Omental fat pad (tissue), 3 donors: ENCODE measurements at regions not wholly inside any gene's neighbourhood (a gene's known extent, or its start where the extent isn't known, plus 50 kb on each side); places are given as distances from the start of the nearest gene placed in this dataset.

Experiments used
- ATAC-seq: fragments of 150-250 bp; one replicate; pipeline ENCODE4 v1.9.1; 2016; ENCODE audit warnings: mild to moderate bottlenecking, moderate library complexity; ENCODE audit not compliant: low FRiP score
- DNase-seq: peaks from one replicate; pipeline ENCODE4 v3.0.0-alpha.2; 2019; ENCODE audit warnings: low spot score
- TF ChIP-seq, protein P1 (sequence below), 3 donors: fragments of 450-650 bp; IDR thresholded peaks; one replicate each; pipeline ENCODE4 v1.5.1; 2016 to 2017; ENCODE audit warnings: antibody characterized with exemption in 3 of 3, mild to moderate bottlenecking in 3 of 3, moderate library complexity in 2 of 3

DNA sequence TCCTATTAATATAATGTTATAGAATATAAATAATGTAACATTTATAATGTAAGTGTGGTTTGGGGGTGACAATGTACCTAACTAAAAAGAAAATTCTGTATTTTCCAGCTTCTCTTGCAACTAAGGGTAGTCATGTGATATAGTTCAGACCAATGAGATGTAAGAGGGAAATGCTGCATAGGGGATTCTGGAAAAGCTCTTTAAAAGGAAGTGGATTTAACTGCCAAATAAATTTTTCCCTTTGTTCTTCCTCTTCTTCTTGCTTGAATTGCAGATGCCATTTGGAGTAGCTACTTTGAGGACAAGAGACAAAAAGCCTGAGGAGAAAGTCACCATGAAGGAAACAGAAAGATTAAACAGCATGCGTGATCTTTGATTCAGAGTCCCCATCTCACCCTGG lies 194.3 kb downstream of the PTEN start:
- ATAC-seq (no peak), DNase-seq (no peak)
- TF ChIP-seq, protein P1, sequence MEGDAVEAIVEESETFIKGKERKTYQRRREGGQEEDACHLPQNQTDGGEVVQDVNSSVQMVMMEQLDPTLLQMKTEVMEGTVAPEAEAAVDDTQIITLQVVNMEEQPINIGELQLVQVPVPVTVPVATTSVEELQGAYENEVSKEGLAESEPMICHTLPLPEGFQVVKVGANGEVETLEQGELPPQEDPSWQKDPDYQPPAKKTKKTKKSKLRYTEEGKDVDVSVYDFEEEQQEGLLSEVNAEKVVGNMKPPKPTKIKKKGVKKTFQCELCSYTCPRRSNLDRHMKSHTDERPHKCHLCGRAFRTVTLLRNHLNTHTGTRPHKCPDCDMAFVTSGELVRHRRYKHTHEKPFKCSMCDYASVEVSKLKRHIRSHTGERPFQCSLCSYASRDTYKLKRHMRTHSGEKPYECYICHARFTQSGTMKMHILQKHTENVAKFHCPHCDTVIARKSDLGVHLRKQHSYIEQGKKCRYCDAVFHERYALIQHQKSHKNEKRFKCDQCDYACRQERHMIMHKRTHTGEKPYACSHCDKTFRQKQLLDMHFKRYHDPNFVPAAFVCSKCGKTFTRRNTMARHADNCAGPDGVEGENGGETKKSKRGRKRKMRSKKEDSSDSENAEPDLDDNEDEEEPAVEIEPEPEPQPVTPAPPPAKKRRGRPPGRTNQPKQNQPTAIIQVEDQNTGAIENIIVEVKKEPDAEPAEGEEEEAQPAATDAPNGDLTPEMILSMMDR (IDR thresholded peaks at IDR 0.05), result no peak

DNA sequence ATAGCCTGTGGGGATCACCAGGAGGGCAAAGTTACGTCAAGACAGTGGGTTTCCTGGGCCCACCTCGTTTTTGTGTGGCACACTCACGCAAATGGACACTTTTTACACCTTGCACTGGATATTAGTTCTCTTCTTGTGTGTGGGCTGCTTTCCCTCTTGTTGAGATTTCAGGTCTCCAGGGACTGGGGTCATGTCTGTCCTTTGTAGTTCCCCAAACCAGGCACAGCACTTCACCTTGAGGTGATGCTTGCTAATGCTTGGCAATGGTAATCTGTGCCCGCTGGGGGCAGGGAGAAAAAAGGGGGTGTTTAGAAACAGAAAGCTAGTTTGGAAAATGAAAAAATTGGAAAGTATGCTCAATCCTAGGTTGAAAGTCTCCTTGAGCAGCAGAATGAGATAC lies 195.3 kb downstream of the PTEN start:
- ATAC-seq (no peak), DNase-seq (no peak)
- TF ChIP-seq, protein P1 (IDR thresholded peaks at IDR 0.05), result no peak

DNA sequence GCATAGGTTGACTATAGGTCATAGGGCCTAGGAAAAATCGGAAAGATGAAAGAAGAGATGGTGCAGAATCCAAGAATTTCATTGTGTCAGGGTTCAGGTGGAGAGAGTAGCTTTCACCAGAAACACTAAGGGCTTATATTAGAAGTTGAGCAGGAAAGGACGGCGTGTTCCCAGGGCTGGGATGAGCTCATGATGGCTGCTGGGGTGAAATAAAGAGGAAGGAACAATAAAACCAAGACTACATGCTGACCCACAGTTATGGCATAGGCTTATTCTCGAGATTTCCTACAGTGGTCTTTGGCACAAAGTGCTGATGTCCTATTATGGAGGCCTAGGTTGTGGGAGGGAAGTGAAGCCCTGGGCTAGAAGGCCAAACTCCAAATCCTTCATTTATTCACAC lies 195.8 kb downstream of the PTEN start:
- no peak for DNase-seq
- ATAC-seq, result no peak
- TF ChIP-seq, protein P1 (IDR thresholded peaks at IDR 0.05), result no peak

DNA sequence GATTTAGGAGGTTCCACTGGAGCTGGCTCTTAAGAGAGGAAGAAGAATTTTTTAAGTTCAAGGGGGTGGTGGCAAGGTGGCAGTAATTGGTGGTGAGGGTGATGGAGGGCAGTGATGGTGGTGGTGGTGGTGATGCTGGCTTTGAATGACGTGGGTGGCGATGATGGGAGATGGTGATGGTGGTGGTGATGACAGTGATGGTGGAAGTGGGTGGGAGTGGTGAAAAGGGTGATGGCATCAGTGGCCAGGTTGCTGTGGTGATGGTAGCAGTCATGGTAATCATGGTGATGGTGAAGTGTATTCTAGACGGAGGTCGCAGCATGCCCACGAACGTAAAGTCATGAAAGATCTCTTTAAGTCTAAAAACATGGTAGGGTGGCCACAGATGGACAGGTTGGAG lies 197.3 kb downstream of the PTEN start:
- TF ChIP-seq, protein P1 (IDR thresholded peaks at IDR 0.05), result no peak
- ATAC-seq, result no peak
- DNase-seq, result no peak

DNA sequence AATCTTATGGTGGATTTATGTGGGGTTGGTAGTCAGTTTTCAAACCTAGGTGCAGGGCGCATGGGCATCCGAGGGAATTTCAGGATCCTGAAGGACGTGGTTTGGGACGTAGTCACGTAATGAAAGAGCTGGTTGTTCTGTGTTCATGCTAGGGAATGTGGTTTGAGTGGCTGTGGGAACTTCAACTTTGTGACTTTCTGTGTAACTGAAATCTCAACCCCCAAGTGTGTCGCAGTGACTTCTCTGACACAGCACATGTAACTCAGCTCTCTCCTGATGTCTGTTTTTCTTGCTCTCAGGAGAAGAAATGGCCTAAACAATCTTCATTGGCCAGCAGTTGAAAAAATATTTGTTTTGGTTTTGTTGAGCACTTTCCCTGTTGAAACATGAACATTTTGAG lies 199.0 kb downstream of the PTEN start:
- ATAC-seq (no peak), DNase-seq (no peak)
- TF ChIP-seq, protein P1 (IDR thresholded peaks at IDR 0.05), result no peak

DNA sequence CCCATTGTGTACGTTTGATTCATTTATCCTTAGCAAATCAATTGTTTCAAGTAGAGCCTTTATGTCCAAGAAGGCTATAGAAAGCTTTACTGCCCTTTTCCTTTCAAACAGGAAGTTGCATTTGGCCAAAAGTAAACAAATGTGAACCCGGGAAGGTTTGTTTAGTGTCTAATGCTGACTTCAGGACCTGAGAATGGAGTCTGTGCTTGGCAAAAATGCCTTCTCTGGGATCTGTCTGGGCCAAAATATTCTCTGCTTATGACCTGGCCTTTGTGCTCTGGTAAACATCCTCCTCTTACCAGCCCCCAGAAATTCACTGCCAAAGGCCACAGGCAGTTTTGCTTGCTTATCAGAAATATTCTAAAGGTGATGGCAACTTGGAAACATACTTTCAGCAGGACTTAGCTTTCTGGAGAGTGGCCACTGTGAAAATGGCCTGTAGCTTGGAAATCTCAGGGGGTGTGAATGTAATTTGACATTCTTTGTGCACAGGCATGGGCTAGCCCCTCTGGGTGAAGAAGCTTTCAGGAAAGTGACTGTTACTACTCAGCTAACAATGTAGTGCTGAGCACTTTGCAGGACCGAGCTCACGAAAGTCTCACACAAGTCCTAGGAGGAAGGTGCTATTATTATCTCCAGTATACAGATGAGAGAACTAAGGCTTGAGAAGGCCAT lies 199.5 kb downstream of the PTEN start:
- TF ChIP-seq, protein P1 (IDR thresholded peaks at IDR 0.05), result no peak
- ATAC-seq (no peak), DNase-seq (no peak)

DNA sequence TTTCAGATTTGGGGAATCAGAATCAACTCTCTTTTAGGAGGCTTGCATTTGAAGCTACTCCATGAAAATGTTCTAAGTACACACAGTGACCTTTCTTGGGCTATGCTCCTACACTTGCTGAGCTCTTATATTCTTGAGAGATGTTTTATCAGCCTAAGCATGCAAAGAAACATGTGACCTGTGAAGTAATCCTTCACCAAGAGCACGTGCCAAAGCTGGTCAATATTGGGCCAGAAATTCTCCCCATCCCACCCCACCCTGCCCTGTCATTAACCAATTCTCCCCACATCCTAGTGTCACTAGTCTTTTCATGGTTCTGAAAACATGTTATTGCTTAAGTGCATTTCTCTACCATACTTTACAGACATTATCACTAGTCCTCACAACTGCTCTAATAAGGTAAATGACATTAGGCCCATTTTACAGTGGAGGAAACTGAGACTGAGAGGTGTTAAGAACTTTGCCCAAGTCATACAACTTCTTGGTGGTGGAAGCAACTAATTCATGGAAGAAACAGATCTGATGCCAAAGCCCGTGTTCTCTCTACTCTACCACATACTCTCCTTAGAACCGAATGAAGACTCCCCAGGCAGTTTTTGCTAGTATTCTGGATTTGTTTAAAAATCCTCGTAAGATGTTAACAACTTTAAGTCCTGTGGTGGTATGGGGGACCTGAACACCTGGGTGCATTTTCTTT lies 200.6 kb downstream of the PTEN start:
- TF ChIP-seq, protein P1 (IDR thresholded peaks at IDR 0.05), result no peak
- DNase-seq (no peak), ATAC-seq (no peak)
